GM19438 (cell line): ENCODE measurements at regions not wholly inside any gene's neighbourhood (a gene's known extent, or its start where the extent isn't known, plus 50 kb on each side); places are given as distances from the start of the nearest gene placed in this dataset.

Experiments used
- ATAC-seq: cut with Tn5 transposase; IDR thresholded peaks from one replicate; pipeline ENCODE4 v1.9.1; 2021; ENCODE audit warnings: low read depth; ENCODE audit not compliant: unreplicated experiment

GRCh38 chr21:22827422-22827821 lies 1829.2 kb downstream of the NCAM2 start:
- ATAC-seq = no peak

DNA sequence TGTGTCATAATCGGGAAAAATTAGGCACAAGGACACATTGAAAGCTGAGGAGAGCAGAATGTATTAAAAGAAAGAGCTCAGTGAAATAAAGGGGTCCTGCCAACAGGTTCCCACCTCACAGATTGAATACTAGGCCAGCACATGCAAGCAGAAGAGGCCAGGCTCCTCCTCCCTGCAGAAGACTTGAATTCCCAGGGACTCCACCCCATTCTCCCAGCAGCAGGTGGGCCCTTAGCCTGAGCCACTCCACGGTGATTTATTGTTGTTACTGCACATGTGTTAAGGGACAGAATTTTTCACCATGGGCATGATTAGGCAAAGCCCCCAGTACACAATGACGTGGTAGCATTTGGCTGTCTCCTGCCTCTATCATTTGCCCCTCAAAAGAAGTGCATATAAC lies 1844.7 kb downstream of the NCAM2 start:
- ATAC-seq = no peak

- ATAC-seq = no peak
These were observed 1857.4 kb downstream of the NCAM2 start for GRCh38 chr21:22855581-22855980.

DNA sequence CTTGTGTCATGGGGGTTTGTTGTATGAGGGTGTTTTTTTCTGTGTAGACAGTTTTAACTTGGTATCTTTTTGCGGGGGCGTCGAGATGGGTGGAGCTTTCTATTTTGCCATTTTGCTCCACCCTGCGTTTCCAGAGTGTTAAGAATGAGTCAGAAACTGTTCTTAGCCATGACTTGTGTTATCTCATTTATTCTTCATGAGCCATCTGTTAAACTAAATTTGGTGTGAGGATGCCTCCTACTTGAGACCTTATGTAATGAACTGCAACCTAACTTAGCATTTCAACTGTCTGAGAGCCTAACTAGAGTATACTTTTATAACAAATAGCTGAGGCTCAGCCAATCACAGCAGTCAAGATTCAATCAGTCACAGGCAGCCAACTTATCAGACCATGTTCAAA lies 1873.5 kb downstream of the NCAM2 start:
- no peak for ATAC-seq

- no peak for ATAC-seq
These were observed 1882.4 kb downstream of the NCAM2 start for GRCh38 chr21:22880573-22880972.

GRCh38 chr21:22881131-22881530 lies 1882.9 kb downstream of the NCAM2 start:
- no peak for ATAC-seq

DNA sequence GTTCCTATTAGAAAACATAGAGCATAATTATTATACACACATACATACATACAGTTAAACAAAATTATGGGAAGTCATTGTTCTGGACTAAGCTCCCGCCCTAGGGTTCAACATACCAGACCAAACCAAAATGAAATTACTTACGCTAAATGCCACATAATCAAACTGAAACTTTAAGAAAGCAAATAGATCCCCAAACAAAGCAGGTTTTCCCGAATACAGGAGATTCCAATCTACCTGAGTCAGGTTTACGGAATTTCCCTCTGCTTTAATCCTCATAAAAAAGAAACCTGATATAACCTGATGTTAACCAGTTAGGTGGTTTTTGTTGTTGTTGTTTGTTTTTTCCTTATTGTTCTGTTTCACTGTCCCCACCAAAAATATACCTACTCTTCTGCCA lies 1886.9 kb downstream of the NCAM2 start:
- no peak for ATAC-seq

GRCh38 chr21:22885614-22886013 lies 1887.4 kb downstream of the NCAM2 start:
- ATAC-seq = no peak

- ATAC-seq = no peak
These were observed 1891.2 kb downstream of the NCAM2 start for GRCh38 chr21:22889445-22889844.

DNA sequence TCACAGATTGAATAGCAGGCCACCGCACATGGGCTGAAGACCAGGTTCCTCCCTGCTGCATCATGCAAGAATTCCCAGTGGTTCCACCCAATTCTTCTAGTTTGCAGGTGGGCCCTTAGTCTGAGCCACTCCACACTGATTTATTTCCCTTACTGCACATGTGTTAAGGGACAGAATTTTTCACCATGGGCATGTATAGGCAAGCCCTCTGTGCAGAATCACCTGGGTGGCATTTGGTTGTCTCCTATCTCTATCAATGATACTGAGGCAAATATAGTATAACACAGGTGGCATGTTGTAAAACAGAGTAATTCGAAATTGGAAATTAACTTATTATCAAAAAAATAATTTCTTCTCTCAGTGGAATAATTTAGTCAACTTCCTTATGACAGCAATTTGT lies 1892.4 kb downstream of the NCAM2 start:
- ATAC-seq = no peak

- no peak for ATAC-seq
These were observed 1893.8 kb downstream of the NCAM2 start for GRCh38 chr21:22892028-22892427.

GRCh38 chr21:22892740-22893139 lies 1894.5 kb downstream of the NCAM2 start:
- no peak for ATAC-seq

- no peak for ATAC-seq
These were observed 1899.9 kb downstream of the NCAM2 start for GRCh38 chr21:22898051-22898665.

DNA sequence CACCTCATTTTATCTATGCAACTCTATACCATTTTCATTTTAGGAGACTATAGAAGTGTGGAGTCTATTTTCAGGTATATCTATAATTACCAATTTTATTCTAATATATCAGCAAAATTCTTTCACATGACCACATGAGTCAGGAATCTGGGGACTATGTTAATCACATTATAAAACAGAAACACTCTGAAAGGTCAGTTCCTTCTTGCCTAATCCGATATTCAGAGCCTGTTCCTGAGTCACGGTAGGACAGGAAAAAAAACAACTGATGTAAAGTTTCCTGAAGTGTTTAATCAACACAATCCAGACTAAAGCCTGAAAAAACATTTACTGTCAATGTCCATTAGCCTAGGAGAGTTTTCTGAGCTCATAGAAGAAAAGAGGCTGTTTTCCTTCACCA lies 1902.3 kb downstream of the NCAM2 start:
- no peak for ATAC-seq

DNA sequence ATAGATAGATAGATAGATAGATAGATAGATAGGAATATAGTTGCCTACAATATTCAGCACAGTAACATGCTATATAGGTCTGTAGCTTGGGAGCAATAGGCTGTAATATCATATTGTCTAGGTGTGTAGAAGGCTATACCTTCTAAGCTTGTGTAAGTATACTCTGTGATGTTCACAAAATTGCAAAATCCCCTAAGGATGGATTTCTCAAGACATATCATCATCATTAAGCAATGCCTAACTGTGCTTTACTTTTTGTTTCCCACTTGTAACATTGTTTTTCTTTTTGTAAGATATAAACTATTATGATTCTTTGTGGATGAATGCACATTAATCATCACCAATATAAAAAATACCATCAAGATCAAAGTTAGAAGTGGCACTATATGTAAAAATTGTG lies 1905.6 kb downstream of the NCAM2 start:
- ATAC-seq = no peak

DNA sequence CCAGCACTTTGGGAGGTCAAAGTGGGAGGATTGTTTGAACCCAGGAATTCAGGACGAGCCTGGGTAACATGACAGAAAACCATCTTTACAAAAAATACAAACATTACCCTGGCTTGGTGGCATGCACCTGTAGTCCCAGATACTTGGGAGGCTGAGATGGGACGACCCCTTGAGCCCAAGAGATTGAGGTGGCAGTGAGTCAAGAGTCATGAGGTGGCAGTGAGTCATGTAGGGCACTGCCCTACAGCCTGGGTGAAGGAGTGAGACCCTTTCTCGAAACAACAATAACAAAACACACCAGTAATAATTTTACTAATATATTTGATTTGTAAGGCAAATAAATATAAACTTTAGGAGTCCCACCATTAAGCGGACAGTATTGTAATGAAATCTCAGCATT lies 1906.2 kb downstream of the NCAM2 start:
- no peak for ATAC-seq

DNA sequence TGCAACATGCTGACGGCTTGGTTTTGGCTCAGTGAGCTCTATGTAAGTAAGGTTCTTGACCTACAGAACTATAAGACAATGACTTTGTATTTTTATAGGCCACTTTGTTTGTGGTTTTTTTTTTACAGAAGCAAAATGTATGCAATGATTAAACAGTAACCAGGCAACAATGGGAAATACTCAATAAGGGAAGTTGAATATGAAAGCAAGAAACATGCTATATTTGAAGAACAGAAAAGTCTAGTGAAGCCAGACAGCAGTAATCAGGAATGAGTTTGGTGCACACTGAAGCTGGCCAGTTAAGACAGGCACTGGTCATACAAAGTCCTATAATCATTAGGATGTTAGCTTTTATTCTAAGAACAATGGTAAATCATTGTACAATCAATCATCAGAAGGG lies 1926.8 kb downstream of the NCAM2 start:
- ATAC-seq = no peak

DNA sequence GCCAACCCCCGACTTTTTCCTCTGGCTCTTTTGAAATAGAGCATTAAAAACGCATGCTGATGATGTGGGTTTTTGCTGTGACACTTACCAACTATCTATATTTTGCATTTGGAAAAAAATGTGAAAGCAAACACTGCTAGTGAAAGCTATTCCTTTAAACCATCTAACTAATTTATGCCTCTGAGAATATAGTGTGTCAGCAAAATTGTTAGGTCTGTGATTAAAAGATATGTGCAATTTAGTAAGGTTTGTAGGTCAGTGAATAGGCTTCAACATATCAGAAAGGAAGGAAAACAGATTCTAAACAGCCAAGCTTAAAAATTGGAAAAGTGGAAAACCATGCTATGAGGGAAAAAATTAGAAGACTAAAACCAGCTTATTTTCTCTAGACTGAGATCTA lies 1929.3 kb downstream of the NCAM2 start:
- ATAC-seq = no peak

GRCh38 chr21:22941779-22942490 lies 1943.7 kb downstream of the NCAM2 start:
- no peak for ATAC-seq

DNA sequence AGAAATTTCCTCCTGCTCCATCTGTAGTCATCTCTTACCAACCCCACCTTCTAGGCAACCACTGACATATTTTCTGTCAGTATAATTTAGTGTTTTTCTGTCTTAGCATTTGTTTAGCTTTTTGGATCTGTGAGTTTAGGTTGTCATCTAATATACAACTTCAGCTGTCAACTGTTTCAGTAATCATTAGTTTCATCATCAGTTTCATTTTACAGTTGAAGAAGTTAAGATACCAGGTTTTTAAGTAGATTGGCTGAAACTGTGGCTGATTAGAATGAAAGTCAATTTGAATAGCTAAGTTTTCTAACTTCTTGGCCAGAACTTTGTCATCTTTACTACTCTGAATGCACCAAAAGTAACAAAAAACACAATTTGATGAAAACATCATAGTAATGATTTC lies 1957.3 kb downstream of the NCAM2 start:
- ATAC-seq = no peak

GRCh38 chr21:22961258-22961657 lies 1963.0 kb downstream of the NCAM2 start:
- ATAC-seq = no peak

DNA sequence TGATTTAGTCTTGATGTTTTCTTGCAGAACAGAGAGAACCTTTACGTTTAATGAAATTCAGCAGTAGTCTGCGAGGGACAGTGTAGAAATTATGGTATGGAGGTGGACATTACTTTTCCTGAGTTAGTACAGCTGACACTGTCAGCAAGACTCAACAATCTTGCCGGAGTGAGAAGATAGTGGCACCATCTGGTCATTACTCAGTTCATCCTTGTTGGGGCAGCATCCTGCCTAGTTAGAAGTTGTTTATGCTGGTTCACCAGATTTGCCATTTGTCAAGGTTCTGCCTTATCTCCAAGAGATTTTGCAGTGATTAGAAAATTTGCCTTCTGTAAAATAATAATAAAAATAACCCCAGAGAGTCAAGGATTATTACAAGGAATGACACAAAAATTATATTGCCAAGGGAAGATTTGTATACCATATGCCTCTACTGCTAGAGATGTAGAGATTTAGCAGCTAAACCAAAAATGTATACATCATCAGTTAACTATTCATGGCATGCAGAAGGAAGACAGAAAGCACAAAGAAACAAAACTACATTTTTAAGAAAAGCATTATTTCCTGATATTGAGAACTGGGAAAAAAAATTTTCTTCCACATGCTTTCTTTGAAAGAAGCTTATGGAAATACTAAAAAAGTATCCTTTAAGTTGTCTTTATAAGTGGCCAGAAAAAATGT lies 1967.4 kb downstream of the NCAM2 start:
- no peak for ATAC-seq
